SK-N-SH (cell line): ENCODE measurements at regions not wholly inside any gene's neighbourhood (a gene's known extent, or its start where the extent isn't known, plus 50 kb on each side); places are given as distances from the start of the nearest gene placed in this dataset.

ENCODE experiments used
- CTCF ChIA-PET: fragments of 300-600, 350-600 bp; formaldehyde crosslinking; extraction: SDS; loops from one replicate; lab custom pipeline; 2021; lab: Yijun Ruan, JAX
- POLR2A ChIA-PET: fragments of 350-600 bp; sonication (Branson Sonifier 250); formaldehyde crosslinking; extraction: SDS; loops from one replicate; lab custom pipeline; 2020; ENCODE audit warnings: antibody characterized with exemption, inconsistent platforms; lab: Yijun Ruan, JAX
- DNase-seq: peaks from one replicate; pipeline ENCODE4 v3.0.0; 2012
- H2AFZ ChIP-seq: fragments of 200-600 bp; sonication (generic); 2 replicates; pipeline ENCODE4 v1.8.1; 2016; ENCODE audit warnings: antibody characterized with exemption, mild to moderate bottlenecking, low read depth
- H3F3A ChIP-seq: fragments of 200-600 bp; sonication (generic); replicated peaks from 2 replicates; pipeline ENCODE3; 2016; ENCODE audit warnings: antibody characterized with exemption, mild to moderate bottlenecking; ENCODE audit not compliant: insufficient read depth
- H3K27ac ChIP-seq, 2 experiments: fragments of 200-500 bp in 1 of 2; fragments of 200-600 bp in 1 of 2; sonication (Bioruptor generic) in 1 of 2; sonication (generic), shearing (Covaris generic) in 1 of 2; 2 replicates each; pipeline versions ENCODE4 v1.5.1 to v1.6.1; 2014 to 2016; ENCODE audit warnings: low read depth in 2 of 2, inconsistent platforms in 1 of 2, low read length in 1 of 2, mild to moderate bottlenecking in 1 of 2, mixed read lengths in 1 of 2
- H3K27me3 ChIP-seq: fragments of 200-600 bp; sonication (generic), shearing (Covaris generic); 2 replicates; pipeline ENCODE4 v1.6.1; 2016; ENCODE audit warnings: mixed run types; ENCODE audit not compliant: insufficient read depth
- H3K36me3 ChIP-seq, 2 experiments: fragments of 200-500 bp in 1 of 2; fragments of 200-600 bp in 1 of 2; sonication (Bioruptor generic) in 1 of 2; sonication (generic) in 1 of 2; replicated peaks in 1 of 2; 2 replicates each; pipeline versions ENCODE3 to v1.5.1; 2014 to 2016; ENCODE audit warnings: low read length in 1 of 2, mild to moderate bottlenecking in 1 of 2; ENCODE audit not compliant: insufficient read depth in 2 of 2, control insufficient read depth in 1 of 2
- H3K4me1 ChIP-seq, 2 experiments: fragments of 200-500 bp in 1 of 2; fragments of 200-600 bp in 1 of 2; sonication (Bioruptor generic) in 1 of 2; sonication (generic), shearing (Covaris generic) in 1 of 2; 2 replicates each; pipeline versions ENCODE4 v1.5.1 to v1.6.1; 2014 to 2016; ENCODE audit warnings: low read depth in 1 of 2, low read length in 1 of 2, mixed run types in 1 of 2; ENCODE audit not compliant: insufficient read depth in 2 of 2, control insufficient read depth in 1 of 2
- H3K4me2 ChIP-seq: fragments of 200-600 bp; sonication (generic), shearing (Covaris generic); 2 replicates; pipeline ENCODE4 v1.6.1; 2017; ENCODE audit warnings: mixed run types
- H3K4me3 ChIP-seq, 2 experiments: fragments of 200-500 bp in 1 of 2; fragments of 200-600 bp in 1 of 2; sonication (Bioruptor generic) in 1 of 2; sonication (generic), shearing (Covaris generic) in 1 of 2; 2 replicates each; pipeline versions ENCODE4 v1.5.1 to v1.8.1; 2014 to 2016; ENCODE audit warnings: low read depth in 2 of 2, inconsistent platforms in 1 of 2, low read length in 1 of 2, mild to moderate bottlenecking in 1 of 2, mixed read lengths in 1 of 2, moderate library complexity in 1 of 2
- H3K79me2 ChIP-seq: fragments of 200-600 bp; sonication (generic); 2 replicates; pipeline ENCODE4 v1.8.1; 2017; ENCODE audit warnings: mild to moderate bottlenecking; ENCODE audit not compliant: insufficient read depth
- H3K9ac ChIP-seq: fragments of 200-600 bp; sonication (generic); 2 replicates; pipeline ENCODE4 v1.6.1; 2017; ENCODE audit warnings: mixed run types
- H3K9me2 ChIP-seq: fragments of 200-600 bp; sonication (generic); 2 replicates; pipeline ENCODE4 v1.6.1; 2017; ENCODE audit warnings: mixed run types
- H3K9me3 ChIP-seq: fragments of 200-600 bp; sonication (generic); 2 replicates; pipeline ENCODE4 v1.6.1; 2017; ENCODE audit warnings: mixed run types, mild to moderate bottlenecking, moderate library complexity
- H4K20me1 ChIP-seq: fragments of 200-600 bp; sonication (generic); 2 replicates; pipeline ENCODE4 v1.6.1; 2017; ENCODE audit warnings: mild to moderate bottlenecking, mixed run types; ENCODE audit not compliant: insufficient read depth
- CHD2 ChIP-seq: fragments of 150-350 bp; IDR thresholded peaks from 2 replicates; pipeline ENCODE4 v1.6.1; 2018; ENCODE audit warnings: low read length; ENCODE audit not compliant: partially characterized antibody
- CTCF ChIP-seq: fragments of 200-600 bp; sonication (generic); IDR thresholded peaks from 2 replicates; pipeline ENCODE4 v1.6.1; 2017; ENCODE audit warnings: antibody characterized with exemption, mild to moderate bottlenecking, moderate library complexity
- GATA2 ChIP-seq: sonication (generic); formaldehyde crosslinking; IDR thresholded peaks from 2 replicates; pipeline ENCODE4 v1.5.0; 2020; ENCODE audit warnings: mild to moderate bottlenecking, missing genetic modification reagents
- IRF3 ChIP-seq: fragments of 150-350 bp; IDR thresholded peaks from 2 replicates; pipeline ENCODE4 v1.6.1; 2016; ENCODE audit warnings: mild to moderate bottlenecking, low read depth, low read length
- JUND ChIP-seq: IDR thresholded peaks from 2 replicates; pipeline ENCODE4 v1.4.0; 2012
- MEF2A ChIP-seq: IDR thresholded peaks from 2 replicates; pipeline ENCODE4 v1.4.0; 2012; ENCODE audit warnings: low read depth, borderline replicate concordance
- NFIC ChIP-seq: IDR thresholded peaks from 2 replicates; pipeline ENCODE4 v1.4.0; 2012; ENCODE audit warnings: borderline replicate concordance
- PBX3 ChIP-seq: IDR thresholded peaks from 2 replicates; pipeline ENCODE4; 2012
- POLR2AphosphoS5 ChIP-seq: IDR thresholded peaks from 2 replicates; pipeline ENCODE4 v1.6.1; 2012; ENCODE audit warnings: low read depth, low read length
- RAD21 ChIP-seq: IDR thresholded peaks from 2 replicates; pipeline ENCODE4 v1.6.1; 2012; ENCODE audit warnings: mild to moderate bottlenecking, low read length
- RFX5 ChIP-seq: IDR thresholded peaks from 2 replicates; pipeline ENCODE4 v1.6.1; 2012; ENCODE audit warnings: mild to moderate bottlenecking, improper control_type of control experiment, low read length
- SMC3 ChIP-seq: IDR thresholded peaks from 2 replicates; pipeline ENCODE4 v1.6.1; 2012; ENCODE audit warnings: low read depth, low read length, improper control_type of control experiment
- USF1 ChIP-seq: IDR thresholded peaks from 2 replicates; pipeline ENCODE4 v1.4.0; 2012; ENCODE audit warnings: low read depth, borderline replicate concordance
- ZBTB33 ChIP-seq: IDR thresholded peaks from 2 replicates; pipeline ENCODE4 v1.4.0; 2012; ENCODE audit warnings: low read depth, borderline replicate concordance
- WGBS: methylation state at CpG from one replicate; pipeline ENCODE4 v1.1.6; 2017; ENCODE audit warnings: low lambda C conversion rate; 5-methylcytosine and 5-hydroxymethylcytosine counted together

GRCh38 chr21:38712071-38712470 is 93.7 kb upstream of the ETS2 start:
- peak; percentile 36 for DNase-seq
- 71% methylated on average over 1 of the region's 1 CpG for WGBS
- Histone ChIP-seq H4K20me1 (no peaks in the 10 kb centered on the region), H3F3A (no peaks in the 10 kb centered on the region), H3K4me2 (no peak overlapping the region), H3K9me2 (no peaks in the 10 kb centered on the region), H3K4me3 (no peak overlapping the region), H3K27ac (no peak overlapping the region), H3K9me3 (no peaks in the 10 kb centered on the region), H3K36me3 (no peaks in the 10 kb centered on the region), H3K9ac (no peak overlapping the region), H3K4me1 (no peaks in the 10 kb centered on the region; a peak in 1 of 4 replicates), H3K79me2 (no peaks in the 10 kb centered on the region), H3K27me3 (no peaks in the 10 kb centered on the region), H2AFZ (no peak overlapping the region)
- CTCF ChIA-PET: interaction anchor here (0.6 to 2.0 kb wide), 15 partner anchors 9 to 456 kb away, joined by 3 to 9 read pairs (median 4); no protein-coding TSS in a partner anchor
- POLR2A ChIA-PET: interaction anchor here (0.7 kb wide), 1 partner anchor 12 kb away, joined by 3 read pairs; no protein-coding TSS in a partner anchor
- TF ChIP-seq NFIC (no peak), USF1 (no peak), ZBTB33 (no peak), CHD2 (no peak), SMC3 (peak; percentile 41), IRF3 (no peak), RAD21 (peak; percentile 58), POLR2AphosphoS5 (no peak), JUND (no peak), GATA2 (no peak), PBX3 (no peak), MEF2A (no peak), RFX5 (no peak), CTCF (peak; percentile 50)
